Endothelial cell of umbilical vein (primary cell): ENCODE measurements at regions not wholly inside any gene's neighbourhood (a gene's known extent, or its start where the extent isn't known, plus 50 kb on each side); places are given as distances from the start of the nearest gene placed in this dataset.
"Not testable (repeated sequence)": the region's sequence is repeated elsewhere in the genome, so short reads cannot be mapped to it uniquely, and the experiment has no call there.

Experiments used
- BruUV-seq: library from RNA; stranded (reverse); fragments of 400-500 nt; replicated peaks from 2 replicates; lab custom pipeline; 2021; lab: Mats Ljungman, UMichigan
- CTCF ChIA-PET: fragments of 300-600, 350-600 bp; sonication (Branson Sonifier 250); formaldehyde crosslinking; loops from one replicate; lab custom pipeline; 2021; ENCODE audit warnings: antibody characterized with exemption, inconsistent platforms; lab: Charles Lee
- POLR2A ChIA-PET: fragments of 300-600, 350-600 bp; sonication (Branson Sonifier 250); formaldehyde crosslinking; loops from one replicate; lab custom pipeline; 2021; ENCODE audit warnings: antibody characterized with exemption, inconsistent platforms; lab: Charles Lee
- DNase-seq: peaks from one replicate; pipeline ENCODE4 v3.0.0-alpha.2; 2011; ENCODE audit warnings: low read depth, low spot score
- FAIRE-seq: peaks from 2 replicates; lab custom pipeline; 2011; peaks lifted over from hg19 to GRCh38; lab: Jason Lieb, UNC
- H2AFZ ChIP-seq: 2 replicates; pipeline ENCODE4 v1.6.0; 2012; ENCODE audit warnings: low read depth, low read length, control low read depth, inconsistent platforms
- H3K27ac ChIP-seq: 2 replicates; pipeline ENCODE4 v1.5.1; 2011; ENCODE audit warnings: low read depth, mild to moderate bottlenecking, control low read depth, low read length, moderate library complexity; ENCODE audit not compliant: insufficient read depth
- H3K27me3 ChIP-seq, 2 experiments: 2 replicates each; pipeline versions ENCODE4 v1.6.0 to v1.6.1; 2011; ENCODE audit warnings: low read length in 2 of 2, mixed read lengths in 1 of 2; ENCODE audit not compliant: control insufficient read depth in 2 of 2, insufficient read depth in 2 of 2
- H3K36me3 ChIP-seq, 2 experiments: 2 replicates in 1 of 2; 3 replicates in 1 of 2; pipeline ENCODE4 v1.5.1; 2011; ENCODE audit warnings: low read length in 2 of 2, mild to moderate bottlenecking in 1 of 2, moderate library complexity in 1 of 2; ENCODE audit not compliant: control insufficient read depth in 2 of 2, insufficient read depth in 2 of 2; ENCODE audit errors: extremely low read depth in 1 of 2
- H3K4me1 ChIP-seq: 3 replicates; pipeline ENCODE4 v1.5.1; 2011; ENCODE audit warnings: mild to moderate bottlenecking, low read length; ENCODE audit not compliant: control insufficient read depth, insufficient read depth; ENCODE audit errors: extremely low read depth
- H3K4me2 ChIP-seq: 2 replicates; pipeline ENCODE4 v1.6.1; 2011; ENCODE audit warnings: low read length, control low read depth, mixed read lengths; ENCODE audit not compliant: insufficient read depth
- H3K4me3 ChIP-seq, 3 experiments: fragments of 200-600 bp in 1 of 3; sonication (generic), shearing (Covaris generic) in 1 of 3; replicated peaks in 1 of 3; 2 replicates each; pipeline ENCODE4 v1.5.1; 2011 to 2016; ENCODE audit warnings: control low read depth in 3 of 3, low read length in 3 of 3, mild to moderate bottlenecking in 2 of 3, inconsistent platforms in 1 of 3, low read depth in 1 of 3, moderate library complexity in 1 of 3; ENCODE audit not compliant: insufficient read depth in 1 of 3
- H3K79me2 ChIP-seq: 2 replicates; pipeline ENCODE4 v1.6.0; 2012; ENCODE audit warnings: low read length, inconsistent platforms; ENCODE audit not compliant: control insufficient read depth, insufficient read depth
- H3K9ac ChIP-seq: replicated peaks from 2 replicates; pipeline ENCODE3; 2011; ENCODE audit warnings: low read length, control low read depth; ENCODE audit not compliant: insufficient read depth; ENCODE audit errors: extremely low read depth
- H3K9me1 ChIP-seq: replicated peaks from 3 replicates; pipeline ENCODE4 v1.6.0; 2011; ENCODE audit warnings: mild to moderate bottlenecking, low read length; ENCODE audit not compliant: control insufficient read depth, insufficient read depth; ENCODE audit errors: extremely low read depth
- H3K9me3 ChIP-seq: replicated peaks from 2 replicates; pipeline ENCODE4 v1.5.1; 2012; ENCODE audit warnings: low read length, inconsistent platforms; ENCODE audit not compliant: control insufficient read depth, insufficient read depth
- H4K20me1 ChIP-seq: replicated peaks from 2 replicates; pipeline ENCODE3; 2011; ENCODE audit warnings: mild to moderate bottlenecking, low read length; ENCODE audit not compliant: control insufficient read depth, insufficient read depth; ENCODE audit errors: extremely low read depth
- EZH2 ChIP-seq: IDR thresholded peaks from 2 replicates; pipeline ENCODE4 v1.6.1; 2012; ENCODE audit warnings: borderline replicate concordance, low read depth, mild to moderate bottlenecking, moderate library complexity, low read length, inconsistent platforms; ENCODE audit not compliant: severe bottlenecking
- FOS ChIP-seq: IDR thresholded peaks from 2 replicates; pipeline ENCODE4 v1.6.1; 2011; ENCODE audit warnings: mild to moderate bottlenecking, low read length, moderate library complexity, borderline replicate concordance; ENCODE audit not compliant: insufficient read depth
- GATA2 ChIP-seq: IDR thresholded peaks from 2 replicates; pipeline ENCODE4 v1.7.0; 2011; ENCODE audit warnings: low read depth, mild to moderate bottlenecking, moderate library complexity, mixed read lengths, low read length; ENCODE audit not compliant: insufficient read length, insufficient read depth
- JUN ChIP-seq: IDR thresholded peaks from 2 replicates; pipeline ENCODE4 v1.6.1; 2011; ENCODE audit warnings: borderline replicate concordance, low read depth; ENCODE audit not compliant: insufficient read length, insufficient read depth
- MYC ChIP-seq: IDR thresholded peaks from one replicate; pipeline ENCODE4 v1.6.1; 2011; ENCODE audit warnings: mild to moderate bottlenecking, low read depth, low read length
- POLR2A ChIP-seq: IDR thresholded peaks from 2 replicates; pipeline ENCODE4 v1.6.1; 2012; ENCODE audit warnings: low read depth, mild to moderate bottlenecking, control low read depth, low read length
- POLR2AphosphoS5 ChIP-seq: IDR thresholded peaks from 2 replicates; pipeline ENCODE4 v1.6.1; 2012; ENCODE audit warnings: low read depth, mild to moderate bottlenecking, control low read depth, low read length, moderate library complexity; ENCODE audit not compliant: insufficient read depth
- dilution Hi-C: fragments of 300-500 bp; cut with MboI; formaldehyde crosslinking; loops from one replicate; pipeline ENCODE4 v1.15.0; 2019; ENCODE audit warnings: low sequenced_read_pairs; ENCODE audit not compliant: extremely low pct_ligation_motif_present
- intact Hi-C: fragments of 100-400 bp; cut with micrococcal nuclease; formaldehyde crosslinking; loops from one replicate; pipeline ENCODE4 v1.10.0; 2022
- TF ChIP-seq, protein P1 (sequence below), 2 donors: IDR thresholded peaks; 1 replicate in 1 of 2; 2 replicates in 1 of 2; pipeline ENCODE4 v1.5.1; 2011; ENCODE audit warnings: low read length in 2 of 2, mild to moderate bottlenecking in 2 of 2, moderate library complexity in 2 of 2, control low read depth in 1 of 2, inconsistent platforms in 1 of 2, low read depth in 1 of 2; ENCODE audit not compliant: insufficient read depth in 1 of 2; ENCODE audit errors: extremely low read depth in 1 of 2
- TF ChIP-seq, protein P2 (sequence below): IDR thresholded peaks from 2 replicates; pipeline ENCODE4 v1.6.1; 2011; ENCODE audit not compliant: insufficient read depth, insufficient read length

- dilution Hi-C loops = no loop called here
- ChIA-PET POLR2A (no interaction called here), CTCF (no interaction called here)
- Histone ChIP-seq H3K4me2 (no peak overlapping the region), H3K4me1 (no peaks in the 10 kb centered on the region), H2AFZ (no peak overlapping the region), H3K9me1 (no peaks in the 10 kb centered on the region), H3K36me3 (no peaks in the 10 kb centered on the region), H3K79me2 (no peaks in the 10 kb centered on the region), H3K9me3 (no peaks in the 10 kb centered on the region), H4K20me1 (no peaks in the 10 kb centered on the region), H3K4me3 (no peak overlapping the region), H3K9ac (no peak overlapping the region), H3K27ac (no peak overlapping the region), H3K27me3 (no peaks in the 10 kb centered on the region)
- TF ChIP-seq GATA2 = no peak
- TF ChIP-seq MYC = no peak
- TF ChIP-seq FOS = no peak
- TF ChIP-seq, protein P1, sequence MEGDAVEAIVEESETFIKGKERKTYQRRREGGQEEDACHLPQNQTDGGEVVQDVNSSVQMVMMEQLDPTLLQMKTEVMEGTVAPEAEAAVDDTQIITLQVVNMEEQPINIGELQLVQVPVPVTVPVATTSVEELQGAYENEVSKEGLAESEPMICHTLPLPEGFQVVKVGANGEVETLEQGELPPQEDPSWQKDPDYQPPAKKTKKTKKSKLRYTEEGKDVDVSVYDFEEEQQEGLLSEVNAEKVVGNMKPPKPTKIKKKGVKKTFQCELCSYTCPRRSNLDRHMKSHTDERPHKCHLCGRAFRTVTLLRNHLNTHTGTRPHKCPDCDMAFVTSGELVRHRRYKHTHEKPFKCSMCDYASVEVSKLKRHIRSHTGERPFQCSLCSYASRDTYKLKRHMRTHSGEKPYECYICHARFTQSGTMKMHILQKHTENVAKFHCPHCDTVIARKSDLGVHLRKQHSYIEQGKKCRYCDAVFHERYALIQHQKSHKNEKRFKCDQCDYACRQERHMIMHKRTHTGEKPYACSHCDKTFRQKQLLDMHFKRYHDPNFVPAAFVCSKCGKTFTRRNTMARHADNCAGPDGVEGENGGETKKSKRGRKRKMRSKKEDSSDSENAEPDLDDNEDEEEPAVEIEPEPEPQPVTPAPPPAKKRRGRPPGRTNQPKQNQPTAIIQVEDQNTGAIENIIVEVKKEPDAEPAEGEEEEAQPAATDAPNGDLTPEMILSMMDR (IDR thresholded peaks at IDR 0.05; ENCODE audit: extremely low read depth in 1 of 2, insufficient read depth in 1 of 2, low read depth in 1 of 2, low read length in 2 of 2) = no peak
- TF ChIP-seq JUN = no peak
- TF ChIP-seq, protein P2, sequence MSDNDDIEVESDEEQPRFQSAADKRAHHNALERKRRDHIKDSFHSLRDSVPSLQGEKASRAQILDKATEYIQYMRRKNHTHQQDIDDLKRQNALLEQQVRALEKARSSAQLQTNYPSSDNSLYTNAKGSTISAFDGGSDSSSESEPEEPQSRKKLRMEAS = no peak
- no peak for TF ChIP-seq POLR2AphosphoS5
- TF ChIP-seq POLR2A = no peak
- TF ChIP-seq EZH2 = no peak
- DNase-seq = no peak
- FAIRE-seq = no peak
- no TSS peak for BruUV-seq
- intact Hi-C loops = no loop called here
These were observed 190.0 kb downstream of the DSC3 start for GRCh38 chr18:30852541-30852940.

DNA sequence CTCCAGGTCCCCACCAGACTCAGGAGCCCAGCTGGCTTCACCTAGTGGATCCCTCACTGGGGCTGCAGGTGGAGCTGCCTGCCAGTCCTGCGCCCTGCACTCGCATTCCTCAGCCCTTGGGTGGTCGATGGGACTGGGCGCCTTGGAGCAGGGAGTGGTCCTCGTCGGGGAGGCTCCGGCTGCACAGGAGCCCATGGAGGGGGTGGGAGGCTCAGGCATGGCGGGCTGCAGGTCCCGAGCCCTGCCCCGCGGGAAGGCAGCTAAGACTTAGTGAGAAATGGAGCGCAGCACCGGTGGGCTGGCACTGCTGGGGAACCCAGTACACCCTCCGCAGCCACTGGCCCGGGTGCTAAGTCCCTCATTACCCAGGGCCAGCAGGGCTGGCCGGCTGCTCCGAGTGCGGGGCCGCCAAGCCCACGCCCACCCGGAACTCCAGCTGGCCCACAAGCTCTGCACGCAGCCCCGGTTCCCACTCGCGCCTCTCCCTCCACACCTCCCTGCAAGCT, 203.4 kb downstream of the DSC3 start:
- DNase-seq, H3K27me3 ChIP-seq, H3K9me1 ChIP-seq, H3K4me3 ChIP-seq, H4K20me1 ChIP-seq, H3K4me2 ChIP-seq, H3K36me3 ChIP-seq, H3K27ac ChIP-seq, POLR2A ChIA-PET, H3K79me2 ChIP-seq, H3K9ac ChIP-seq, H3K9me3 ChIP-seq, dilution Hi-C loops, intact Hi-C loops, H2AFZ ChIP-seq, FAIRE-seq, BruUV-seq, CTCF ChIA-PET, H3K4me1 ChIP-seq: not testable (repeated sequence)
